CD4-positive, alpha-beta T cell (primary cell): ENCODE measurements at regions not wholly inside any gene's neighbourhood (a gene's known extent, or its start where the extent isn't known, plus 50 kb on each side); places are given as distances from the start of the nearest gene placed in this dataset.

Experiments used
- ATAC-seq: fragments of 200-7000 bp; cut with Tn5 transposase; one replicate; pipeline ENCODE4 v1.10.0; 2022; ENCODE audit warnings: mild to moderate bottlenecking; ENCODE audit not compliant: poor library complexity
- CTCF ChIA-PET: fragments of 350-600 bp; sonication (Branson Sonifier 250); formaldehyde crosslinking; loops from one replicate; lab custom pipeline; 2021; ENCODE audit warnings: antibody characterized with exemption, inconsistent platforms; lab: Charles Lee
- POLR2A ChIA-PET: fragments of 350-600 bp; sonication (Branson Sonifier 250); formaldehyde crosslinking; loops from one replicate; lab custom pipeline; 2021; ENCODE audit warnings: antibody characterized with exemption, inconsistent platforms; lab: Charles Lee
- DNase-seq, 14 experiments: peaks; one replicate each; pipeline ENCODE4 v3.0.0-alpha.2; 2013 to 2020; ENCODE audit warnings: mixed read lengths in 2 of 14
- H3K27ac ChIP-seq, 2 donors: one replicate each; pipeline versions ENCODE4 v1.5.1 to v1.7.0; 2013; ENCODE audit warnings: low read length in 2 of 2, low read depth in 1 of 2, mild to moderate bottlenecking in 1 of 2
- H3K27me3 ChIP-seq, 2 experiments: 1 replicate in 1 of 2; 2 replicates in 1 of 2; pipeline versions ENCODE4 v1.6.1 to v1.7.0; 2013; ENCODE audit warnings: low read length in 2 of 2, control low read depth in 1 of 2, mild to moderate bottlenecking in 1 of 2, moderate library complexity in 1 of 2; ENCODE audit not compliant: insufficient read depth in 2 of 2, control insufficient read depth in 1 of 2
- H3K36me3 ChIP-seq: one replicate; pipeline ENCODE4 v1.6.1; 2013; ENCODE audit warnings: low read length, control low read depth; ENCODE audit not compliant: insufficient read depth
- H3K4me1 ChIP-seq: one replicate; pipeline ENCODE4 v1.6.1; 2013; ENCODE audit warnings: low read length, control low read depth; ENCODE audit not compliant: insufficient read depth
- H3K4me3 ChIP-seq: one replicate; pipeline ENCODE4 v1.5.1; 2013; ENCODE audit warnings: mild to moderate bottlenecking, low read length, moderate library complexity
- H3K9me3 ChIP-seq, 2 experiments: 1 replicate in 1 of 2; 2 replicates in 1 of 2; pipeline versions ENCODE4 v1.6.1 to v1.7.0; 2013; ENCODE audit warnings: low read length in 2 of 2, mild to moderate bottlenecking in 2 of 2, control low read depth in 1 of 2, moderate library complexity in 1 of 2; ENCODE audit not compliant: control insufficient read depth in 1 of 2, insufficient read depth in 1 of 2
- H3K27ac Mint-ChIP-seq: one replicate; pipeline ENCODE4 v1.8.0; 2020; ENCODE audit warnings: mixed read lengths
- H3K27me3 Mint-ChIP-seq: one replicate; pipeline ENCODE4 v1.8.0; 2021; ENCODE audit warnings: mixed read lengths
- H3K36me3 Mint-ChIP-seq: one replicate; pipeline ENCODE4 v1.8.0; 2021; ENCODE audit warnings: low read depth, mixed read lengths
- H3K4me1 Mint-ChIP-seq: one replicate; pipeline ENCODE4 v1.8.0; 2021; ENCODE audit warnings: low read depth, mixed read lengths
- H3K4me3 Mint-ChIP-seq: one replicate; pipeline ENCODE4 v1.8.0; 2020; ENCODE audit warnings: mild to moderate bottlenecking, mixed read lengths
- H3K9me3 Mint-ChIP-seq: one replicate; pipeline ENCODE4 v1.8.0; 2020; ENCODE audit warnings: mixed read lengths
- intact Hi-C, 2 experiments: fragments of 100-400 bp; cut with DNase I in 1 of 2; cut with micrococcal nuclease in 1 of 2; formaldehyde crosslinking; loops; one replicate each; pipeline versions ENCODE4 v1.15.1 to v1.9.0; 2023 to 2025; cut with DNase I, micrococcal nuclease
- TF ChIP-seq, protein P1 (sequence below): fragments of 200-600 bp; IDR thresholded peaks from one replicate; pipeline ENCODE4 v1.8.0; 2022; ENCODE audit warnings: antibody characterized with exemption, mild to moderate bottlenecking

DNA sequence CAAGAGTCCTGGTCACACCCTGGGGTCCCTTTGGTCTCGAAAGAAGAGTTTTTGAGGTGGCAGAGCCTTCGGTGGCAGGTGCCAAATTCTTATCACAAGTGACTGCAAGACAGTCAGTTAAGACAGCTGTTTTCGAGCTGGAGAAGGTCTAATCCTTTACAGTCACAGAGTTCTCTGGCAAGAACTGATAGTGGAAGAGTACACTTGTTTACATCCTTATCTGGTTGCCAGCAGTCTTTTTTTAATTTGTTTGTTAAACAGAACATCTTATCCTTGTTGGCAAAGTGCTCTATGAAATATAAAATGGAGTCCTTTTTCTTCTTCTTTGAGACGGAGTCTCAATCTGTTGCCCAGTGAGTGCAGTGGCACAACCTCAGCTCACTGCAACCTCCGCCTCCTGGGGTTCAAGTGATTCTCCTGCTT lies 50.4 kb upstream of the ELOVL6 start:
- H3K36me3 Mint-ChIP-seq, result no peaks in the 10 kb centered on the region
- H3K4me1 ChIP-seq, result no peaks in the 10 kb centered on the region
- peaks cover 12% of the 10 kb centered on the region for H3K27me3 Mint-ChIP-seq
- ChIA-PET POLR2A (no interaction called here), CTCF (no interaction called here)
- no peaks in the 10 kb centered on the region for H3K27me3 ChIP-seq
- H3K9me3 Mint-ChIP-seq, result no peaks in the 10 kb centered on the region
- H3K4me1 Mint-ChIP-seq, result no peaks in the 10 kb centered on the region
- no peak for DNase-seq
- H3K4me3 ChIP-seq, result no peak overlapping the region
- H3K9me3 ChIP-seq, result no peaks in the 10 kb centered on the region
- H3K4me3 Mint-ChIP-seq, result no peak overlapping the region
- intact Hi-C loops, result no loop called here
- TF ChIP-seq, protein P1, sequence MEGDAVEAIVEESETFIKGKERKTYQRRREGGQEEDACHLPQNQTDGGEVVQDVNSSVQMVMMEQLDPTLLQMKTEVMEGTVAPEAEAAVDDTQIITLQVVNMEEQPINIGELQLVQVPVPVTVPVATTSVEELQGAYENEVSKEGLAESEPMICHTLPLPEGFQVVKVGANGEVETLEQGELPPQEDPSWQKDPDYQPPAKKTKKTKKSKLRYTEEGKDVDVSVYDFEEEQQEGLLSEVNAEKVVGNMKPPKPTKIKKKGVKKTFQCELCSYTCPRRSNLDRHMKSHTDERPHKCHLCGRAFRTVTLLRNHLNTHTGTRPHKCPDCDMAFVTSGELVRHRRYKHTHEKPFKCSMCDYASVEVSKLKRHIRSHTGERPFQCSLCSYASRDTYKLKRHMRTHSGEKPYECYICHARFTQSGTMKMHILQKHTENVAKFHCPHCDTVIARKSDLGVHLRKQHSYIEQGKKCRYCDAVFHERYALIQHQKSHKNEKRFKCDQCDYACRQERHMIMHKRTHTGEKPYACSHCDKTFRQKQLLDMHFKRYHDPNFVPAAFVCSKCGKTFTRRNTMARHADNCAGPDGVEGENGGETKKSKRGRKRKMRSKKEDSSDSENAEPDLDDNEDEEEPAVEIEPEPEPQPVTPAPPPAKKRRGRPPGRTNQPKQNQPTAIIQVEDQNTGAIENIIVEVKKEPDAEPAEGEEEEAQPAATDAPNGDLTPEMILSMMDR, result no peak
- H3K27ac ChIP-seq, result no peak overlapping the region
- ATAC-seq, result no peak
- H3K27ac Mint-ChIP-seq, result no peak overlapping the region
- H3K36me3 ChIP-seq, result no peaks in the 10 kb centered on the region
